IPS-20b (cell line): ENCODE measurements at regions not wholly inside any gene's neighbourhood (a gene's known extent, or its start where the extent isn't known, plus 50 kb on each side); places are given as distances from the start of the nearest gene placed in this dataset.

Source experiments
- H3K27ac ChIP-seq: one replicate; pipeline ENCODE4 v1.5.1; 2013; ENCODE audit warnings: low read length
- H3K27me3 ChIP-seq: 2 replicates; pipeline ENCODE4 v1.6.1; 2013; ENCODE audit warnings: mild to moderate bottlenecking, low read length, inconsistent platforms; ENCODE audit not compliant: insufficient read depth
- H3K36me3 ChIP-seq: 2 replicates; pipeline ENCODE4 v1.6.1; 2013; ENCODE audit warnings: low read depth, mild to moderate bottlenecking, inconsistent platforms, low read length, moderate library complexity; ENCODE audit not compliant: insufficient read depth
- H3K4me1 ChIP-seq: 2 replicates; pipeline ENCODE4 v1.6.1; 2013; ENCODE audit warnings: mild to moderate bottlenecking, control low read depth, inconsistent platforms, low read length, moderate library complexity; ENCODE audit not compliant: insufficient read depth
- H3K4me3 ChIP-seq: 2 replicates; pipeline ENCODE4 v1.5.1; 2013; ENCODE audit warnings: mild to moderate bottlenecking, low read length, inconsistent platforms
- H3K9ac ChIP-seq: 2 replicates; pipeline ENCODE4 v1.6.1; 2013; ENCODE audit warnings: low read depth, mild to moderate bottlenecking, inconsistent platforms, low read length, moderate library complexity
- H3K9me3 ChIP-seq: 2 replicates; pipeline ENCODE4 v1.6.1; 2013; ENCODE audit warnings: mild to moderate bottlenecking, low read depth, low read length, inconsistent platforms; ENCODE audit not compliant: insufficient read depth

GRCh38 chr9:102587281-102587680 is 407.9 kb upstream of the CYLC2 start:
- Histone ChIP-seq H3K27ac (no peak overlapping the region), H3K4me3 (no peak overlapping the region), H3K36me3 (no peaks in the 10 kb centered on the region), H3K9me3 (no peaks in the 10 kb centered on the region), H3K4me1 (no peaks in the 10 kb centered on the region), H3K9ac (no peak overlapping the region), H3K27me3 (no peaks in the 10 kb centered on the region)

- Histone ChIP-seq H3K9ac (no peak overlapping the region), H3K4me1 (no peaks in the 10 kb centered on the region), H3K36me3 (no peaks in the 10 kb centered on the region), H3K4me3 (no peak overlapping the region), H3K9me3 (no peaks in the 10 kb centered on the region), H3K27ac (no peak overlapping the region), H3K27me3 (no peaks in the 10 kb centered on the region)
Measured at GRCh38 chr9:102569436-102569835, 425.7 kb upstream of the CYLC2 start.

- Histone ChIP-seq H3K27me3 (no peaks in the 10 kb centered on the region), H3K36me3 (no peaks in the 10 kb centered on the region), H3K9ac (no peak overlapping the region), H3K27ac (no peak overlapping the region), H3K4me3 (no peak overlapping the region), H3K4me1 (no peaks in the 10 kb centered on the region), H3K9me3 (peaks cover 29% of the 10 kb centered on the region)
Measured at GRCh38 chr9:102551346-102551745, 443.8 kb upstream of the CYLC2 start.

- no peaks in the 10 kb centered on the region for H3K36me3 ChIP-seq
- no peak overlapping the region for H3K9ac ChIP-seq
- peaks cover 29% of the 10 kb centered on the region for H3K9me3 ChIP-seq
- no peaks in the 10 kb centered on the region for H3K4me1 ChIP-seq
- no peak overlapping the region for H3K4me3 ChIP-seq
- H3K27me3 ChIP-seq, result no peaks in the 10 kb centered on the region
- no peak overlapping the region for H3K27ac ChIP-seq
Measured at GRCh38 chr9:102550886-102551285, 444.2 kb upstream of the CYLC2 start.

GRCh38 chr9:102550266-102550665 is 444.9 kb upstream of the CYLC2 start:
- H3K4me3 ChIP-seq, result no peak overlapping the region
- H3K27me3 ChIP-seq, result no peaks in the 10 kb centered on the region
- no peaks in the 10 kb centered on the region for H3K4me1 ChIP-seq
- no peak overlapping the region for H3K9ac ChIP-seq
- peaks cover 29% of the 10 kb centered on the region for H3K9me3 ChIP-seq
- H3K36me3 ChIP-seq, result no peaks in the 10 kb centered on the region
- no peak overlapping the region for H3K27ac ChIP-seq

GRCh38 chr9:102534031-102534430 is 461.1 kb upstream of the CYLC2 start:
- no peak overlapping the region for H3K4me3 ChIP-seq
- no peak overlapping the region for H3K27ac ChIP-seq
- H3K9me3 ChIP-seq, result no peaks in the 10 kb centered on the region
- no peaks in the 10 kb centered on the region for H3K4me1 ChIP-seq
- H3K9ac ChIP-seq, result no peak overlapping the region
- no peaks in the 10 kb centered on the region for H3K36me3 ChIP-seq
- no peaks in the 10 kb centered on the region for H3K27me3 ChIP-seq

GRCh38 chr9:102521097-102521755 is 473.9 kb upstream of the CYLC2 start:
- Histone ChIP-seq H3K4me3 (no peak overlapping the region), H3K4me1 (no peaks in the 10 kb centered on the region), H3K9ac (no peak overlapping the region), H3K27me3 (no peaks in the 10 kb centered on the region), H3K9me3 (no peaks in the 10 kb centered on the region), H3K36me3 (no peaks in the 10 kb centered on the region), H3K27ac (no peak overlapping the region)

GRCh38 chr9:102519423-102519822 is 475.7 kb upstream of the CYLC2 start:
- Histone ChIP-seq H3K9me3 (no peaks in the 10 kb centered on the region), H3K27ac (no peak overlapping the region), H3K36me3 (no peaks in the 10 kb centered on the region), H3K4me1 (no peaks in the 10 kb centered on the region), H3K4me3 (no peak overlapping the region), H3K27me3 (no peaks in the 10 kb centered on the region), H3K9ac (no peak overlapping the region)

GRCh38 chr9:102518324-102518723 is 476.8 kb upstream of the CYLC2 start:
- no peak overlapping the region for H3K9ac ChIP-seq
- no peak overlapping the region for H3K27ac ChIP-seq

GRCh38 chr9:102514541-102514940 is 480.6 kb upstream of the CYLC2 start:
- H3K9me3 ChIP-seq, result no peaks in the 10 kb centered on the region
- no peak overlapping the region for H3K4me3 ChIP-seq
- no peaks in the 10 kb centered on the region for H3K36me3 ChIP-seq
- H3K27me3 ChIP-seq, result no peaks in the 10 kb centered on the region
- no peak overlapping the region for H3K9ac ChIP-seq
- no peaks in the 10 kb centered on the region for H3K4me1 ChIP-seq
- H3K27ac ChIP-seq, result no peak overlapping the region

More at GRCh38 chr9:102518324-102518723, 476.8 kb upstream of the CYLC2 start:
- H3K4me1 ChIP-seq, result no peaks in the 10 kb centered on the region
- H3K4me3 ChIP-seq, result no peak overlapping the region
- H3K27me3 ChIP-seq, result no peaks in the 10 kb centered on the region
- H3K36me3 ChIP-seq, result no peaks in the 10 kb centered on the region
- H3K9me3 ChIP-seq, result no peaks in the 10 kb centered on the region

GRCh38 chr9:102507044-102507687 is 488.0 kb upstream of the CYLC2 start:
- H3K9me3 ChIP-seq, result no peaks in the 10 kb centered on the region

GRCh38 chr9:102506406-102506805 is 488.7 kb upstream of the CYLC2 start:
- Histone ChIP-seq H3K4me1 (no peaks in the 10 kb centered on the region), H3K4me3 (no peak overlapping the region), H3K27ac (no peak overlapping the region), H3K9me3 (no peaks in the 10 kb centered on the region), H3K36me3 (no peaks in the 10 kb centered on the region), H3K27me3 (no peaks in the 10 kb centered on the region), H3K9ac (no peak overlapping the region)

More at GRCh38 chr9:102507044-102507687, 488.0 kb upstream of the CYLC2 start:
- Histone ChIP-seq H3K4me1 (no peaks in the 10 kb centered on the region), H3K27me3 (no peaks in the 10 kb centered on the region), H3K27ac (no peak overlapping the region), H3K9ac (no peak overlapping the region), H3K36me3 (no peaks in the 10 kb centered on the region), H3K4me3 (no peak overlapping the region)
